Astrocyte of the spinal cord (primary cell): ENCODE measurements at regions not wholly inside any gene's neighbourhood (a gene's known extent, or its start where the extent isn't known, plus 50 kb on each side); places are given as distances from the start of the nearest gene placed in this dataset.

Source experiments
- DNase-seq: peaks from one replicate; pipeline ENCODE4 v3.0.0; 2011; ENCODE audit warnings: low read depth, low spot score
- H3K4me3 ChIP-seq: 2 replicates; pipeline ENCODE4 v1.5.1; 2011; ENCODE audit warnings: low read depth, mild to moderate bottlenecking, low read length, moderate library complexity
- in situ Hi-C: cut with HindIII; loops from 2 replicates; pipeline ENCODE4 v1.10.0; 2017; ENCODE audit warnings: low sequenced_read_pairs
- TF ChIP-seq, protein P1 (sequence below): IDR thresholded peaks from 2 replicates; pipeline ENCODE4 v1.5.1; 2012; ENCODE audit warnings: low read depth, mild to moderate bottlenecking, low read length, inconsistent platforms

GRCh38 chr9:1877951-1878350 is 137.2 kb upstream of the SMARCA2 start:
- DNase-seq, result no peak
- in situ Hi-C loops, result no loop called here
- no peak overlapping the region for H3K4me3 ChIP-seq
- TF ChIP-seq, protein P1, sequence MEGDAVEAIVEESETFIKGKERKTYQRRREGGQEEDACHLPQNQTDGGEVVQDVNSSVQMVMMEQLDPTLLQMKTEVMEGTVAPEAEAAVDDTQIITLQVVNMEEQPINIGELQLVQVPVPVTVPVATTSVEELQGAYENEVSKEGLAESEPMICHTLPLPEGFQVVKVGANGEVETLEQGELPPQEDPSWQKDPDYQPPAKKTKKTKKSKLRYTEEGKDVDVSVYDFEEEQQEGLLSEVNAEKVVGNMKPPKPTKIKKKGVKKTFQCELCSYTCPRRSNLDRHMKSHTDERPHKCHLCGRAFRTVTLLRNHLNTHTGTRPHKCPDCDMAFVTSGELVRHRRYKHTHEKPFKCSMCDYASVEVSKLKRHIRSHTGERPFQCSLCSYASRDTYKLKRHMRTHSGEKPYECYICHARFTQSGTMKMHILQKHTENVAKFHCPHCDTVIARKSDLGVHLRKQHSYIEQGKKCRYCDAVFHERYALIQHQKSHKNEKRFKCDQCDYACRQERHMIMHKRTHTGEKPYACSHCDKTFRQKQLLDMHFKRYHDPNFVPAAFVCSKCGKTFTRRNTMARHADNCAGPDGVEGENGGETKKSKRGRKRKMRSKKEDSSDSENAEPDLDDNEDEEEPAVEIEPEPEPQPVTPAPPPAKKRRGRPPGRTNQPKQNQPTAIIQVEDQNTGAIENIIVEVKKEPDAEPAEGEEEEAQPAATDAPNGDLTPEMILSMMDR, result no peak

DNA sequence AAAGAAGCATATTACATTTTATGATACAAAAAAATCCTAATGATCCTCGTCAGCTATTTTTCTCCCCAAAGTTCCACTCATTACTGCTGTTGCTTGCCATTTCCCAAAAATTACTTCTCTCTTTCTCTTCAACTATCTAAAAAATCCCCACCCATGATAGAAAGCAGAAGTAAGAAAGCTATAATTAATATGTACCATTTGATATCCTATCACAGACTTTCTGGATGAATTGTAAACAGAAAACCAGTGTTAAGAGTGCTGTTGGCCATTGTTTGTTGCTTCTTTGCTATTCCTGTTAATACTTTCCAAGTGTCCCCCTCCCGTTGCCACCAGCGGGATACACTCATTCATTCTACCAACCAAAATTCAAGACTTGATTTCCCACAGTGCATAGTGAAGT is 136.3 kb upstream of the SMARCA2 start:
- in situ Hi-C loops, result no loop called here
- H3K4me3 ChIP-seq, result no peak overlapping the region
- no peak for DNase-seq
- TF ChIP-seq, protein P1, result no peak

DNA sequence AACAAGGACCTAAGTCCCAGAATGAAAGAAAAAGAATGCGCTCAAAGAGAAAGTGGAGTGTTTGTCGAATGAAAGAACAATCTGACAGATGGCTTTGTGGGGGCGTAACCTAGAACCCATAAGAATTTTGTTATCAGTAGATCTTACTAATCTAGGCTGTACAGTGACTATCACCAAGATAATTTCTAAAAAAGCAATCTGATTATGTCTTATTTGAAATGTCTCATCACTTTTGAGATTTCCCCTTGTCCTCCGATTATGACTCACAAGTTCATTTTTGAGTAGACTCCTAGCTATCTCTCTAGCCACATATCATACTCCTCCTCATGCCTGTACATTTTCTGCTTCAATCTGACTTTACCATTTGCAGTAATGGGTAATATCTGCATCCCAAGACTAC is 135.6 kb upstream of the SMARCA2 start:
- TF ChIP-seq, protein P1, result no peak
- DNase-seq, result no peak
- in situ Hi-C loops, result no loop called here
- no peak overlapping the region for H3K4me3 ChIP-seq

- in situ Hi-C loops, result no loop called here
- no peak overlapping the region for H3K4me3 ChIP-seq
- TF ChIP-seq, protein P1, result no peak
- DNase-seq, result no peak
Observed at GRCh38 chr9:1880038-1880565, 135.0 kb upstream of the SMARCA2 start.

DNA sequence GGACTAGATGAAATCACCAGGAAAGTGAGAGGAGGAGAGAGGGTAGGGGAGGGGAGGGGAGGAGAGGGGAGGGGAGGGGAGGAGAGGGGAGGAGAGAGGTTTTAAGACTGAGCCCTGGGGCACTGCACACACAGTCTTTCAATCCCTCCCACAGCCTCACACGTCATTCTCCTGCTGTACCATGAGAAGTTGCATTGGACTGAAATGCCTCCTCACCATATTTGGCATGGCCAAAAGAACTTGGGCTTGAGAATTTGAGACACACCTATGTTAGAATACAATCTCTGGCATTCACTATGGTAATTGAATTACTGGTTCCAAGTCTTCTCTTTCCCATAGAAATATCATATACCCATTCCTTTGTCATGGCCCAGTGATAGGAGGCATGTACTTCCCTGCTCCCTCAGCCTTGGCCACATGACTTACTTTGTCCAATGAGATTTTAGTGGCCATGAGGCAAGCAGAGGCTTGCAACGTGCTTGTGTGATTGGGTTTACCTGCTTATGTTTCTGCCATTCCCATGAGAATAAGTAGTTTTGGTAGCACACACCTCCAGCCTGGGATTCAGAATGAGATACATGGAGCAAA is 133.3 kb upstream of the SMARCA2 start:
- in situ Hi-C loops, result no loop called here
- no peak for DNase-seq
- no peak overlapping the region for H3K4me3 ChIP-seq
- TF ChIP-seq, protein P1, result no peak

DNA sequence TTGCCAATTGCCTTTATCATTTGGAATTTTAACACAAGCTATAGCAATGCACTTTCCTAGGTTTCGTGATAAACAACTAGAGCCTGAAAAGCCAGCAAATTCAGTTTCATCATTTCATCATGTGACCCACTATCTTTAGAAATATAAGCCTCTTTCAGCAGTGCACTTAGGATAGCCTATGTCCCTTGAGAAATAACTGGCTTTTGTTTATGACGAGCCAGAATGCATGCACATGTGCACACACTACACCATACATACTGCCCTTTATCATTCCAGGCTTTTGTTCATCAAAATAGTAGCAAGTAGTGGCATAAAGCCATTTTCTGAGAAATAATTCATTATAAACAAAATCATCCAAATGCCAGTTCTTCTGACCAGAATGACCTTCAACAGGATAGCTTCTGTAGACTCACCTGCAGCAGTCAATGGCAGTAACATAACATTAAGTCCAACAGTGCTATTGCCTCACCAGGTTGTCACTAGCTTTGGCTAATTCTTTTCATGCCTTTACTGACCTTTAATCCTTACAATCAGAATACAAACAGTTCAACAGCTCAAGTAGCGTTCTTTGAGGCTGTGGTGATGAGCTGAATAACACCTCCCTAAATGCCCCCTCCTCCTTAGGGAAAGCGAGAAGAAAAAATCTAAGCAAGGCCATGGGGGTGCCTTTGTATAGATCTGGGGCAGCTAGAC is 132.3 kb upstream of the SMARCA2 start:
- in situ Hi-C loops, result no loop called here
- TF ChIP-seq, protein P1, result no peak
- no peak for DNase-seq
- no peak overlapping the region for H3K4me3 ChIP-seq
